HEK293 (cell line): ENCODE measurements at regions not wholly inside any gene's neighbourhood (a gene's known extent, or its start where the extent isn't known, plus 50 kb on each side); places are given as distances from the start of the nearest gene placed in this dataset.

Experiments
- CTCF ChIA-PET: fragments of 350-600 bp; formaldehyde crosslinking; extraction: SDS; loops from one replicate; lab custom pipeline; 2021; ENCODE audit warnings: antibody characterized with exemption; lab: Yijun Ruan, JAX
- POLR2A ChIA-PET: fragments of 300-600 bp; formaldehyde crosslinking; extraction: SDS; loops from one replicate; lab custom pipeline; 2020; ENCODE audit warnings: antibody characterized with exemption, inconsistent platforms; lab: Yijun Ruan, JAX
- H3K27ac ChIP-seq: fragments of 200-500 bp; sonication (Bioruptor generic); 2 replicates; pipeline ENCODE4 v1.5.1; 2014; ENCODE audit warnings: low read depth, low read length, control low read depth, inconsistent platforms; ENCODE audit errors: extremely low read depth
- H3K36me3 ChIP-seq, 2 experiments: fragments of 200-500 bp in 1 of 2; sonication (Bioruptor generic) in 1 of 2; 1 replicate in 1 of 2; 2 replicates in 1 of 2; pipeline ENCODE4 v1.5.1; 2014 to 2017; ENCODE audit warnings: inconsistent platforms in 2 of 2, low read length in 2 of 2; ENCODE audit not compliant: control insufficient read depth in 2 of 2, insufficient read depth in 1 of 2
- H3K4me1 ChIP-seq: fragments of 200-500 bp; sonication (Bioruptor generic); 2 replicates; pipeline ENCODE4 v1.5.1; 2014; ENCODE audit warnings: mild to moderate bottlenecking, low read length, inconsistent platforms; ENCODE audit not compliant: control insufficient read depth, insufficient read depth
- H3K4me3 ChIP-seq: 2 replicates; pipeline ENCODE4 v1.5.1; 2011; ENCODE audit warnings: low read depth, mild to moderate bottlenecking, control low read depth, low read length, moderate library complexity
- H3K9me3 ChIP-seq: fragments of 200-500 bp; sonication (Bioruptor generic); 2 replicates; pipeline ENCODE4 v1.5.1; 2014; ENCODE audit warnings: low read depth, low read length, inconsistent platforms; ENCODE audit not compliant: control insufficient read depth, insufficient read depth
- GLIS1 ChIP-seq: fragments of 450-650 bp; formaldehyde crosslinking; IDR thresholded peaks from 2 replicates; pipeline ENCODE4 v1.5.1; 2016; ENCODE audit warnings: missing biosample characterization, missing genetic modification characterization
- GLIS2 ChIP-seq: fragments of 450-650 bp; formaldehyde crosslinking; IDR thresholded peaks from 2 replicates; pipeline ENCODE4 v1.5.1; 2016; ENCODE audit warnings: missing biosample characterization, missing genetic modification characterization
- HOXD13 ChIP-seq: sonication (generic); formaldehyde crosslinking; IDR thresholded peaks from 2 replicates; pipeline ENCODE4 v1.8.0; 2022; ENCODE audit warnings: missing genetic modification reagents, borderline replicate concordance
- KLF16 ChIP-seq: fragments of 450-650 bp; formaldehyde crosslinking; IDR thresholded peaks from 2 replicates; pipeline ENCODE4 v1.5.1; 2017; ENCODE audit warnings: missing biosample characterization, missing genetic modification characterization
- KLF7 ChIP-seq: fragments of 450-650 bp; formaldehyde crosslinking; IDR thresholded peaks from 2 replicates; pipeline ENCODE4 v1.5.1; 2016; ENCODE audit warnings: missing biosample characterization, missing genetic modification characterization, borderline replicate concordance
- OSR2 ChIP-seq: fragments of 450-650 bp; formaldehyde crosslinking; IDR thresholded peaks from 2 replicates; pipeline ENCODE4 v1.5.1; 2016; ENCODE audit warnings: missing biosample characterization, missing genetic modification characterization
- SALL2 ChIP-seq: fragments of 450-650 bp; formaldehyde crosslinking; IDR thresholded peaks from 2 replicates; pipeline ENCODE4 v1.5.0; 2017; ENCODE audit warnings: missing biosample characterization, mild to moderate bottlenecking, missing genetic modification characterization, borderline replicate concordance
- SCRT1 ChIP-seq: fragments of 450-650 bp; formaldehyde crosslinking; IDR thresholded peaks from 2 replicates; pipeline ENCODE4 v1.5.1; 2016; ENCODE audit warnings: missing biosample characterization, missing genetic modification characterization, borderline replicate concordance
- SP7 ChIP-seq: fragments of 450-650 bp; formaldehyde crosslinking; IDR thresholded peaks from 2 replicates; pipeline ENCODE4 v1.5.1; 2016; ENCODE audit warnings: missing biosample characterization, missing genetic modification characterization
- ZBTB1 ChIP-seq: fragments of 450-650 bp; formaldehyde crosslinking; IDR thresholded peaks from 2 replicates; pipeline ENCODE4 v1.5.1; 2016; ENCODE audit warnings: missing biosample characterization, missing genetic modification characterization
- ZBTB20 ChIP-seq: fragments of 450-650 bp; formaldehyde crosslinking; IDR thresholded peaks from 2 replicates; pipeline ENCODE4 v1.5.1; 2016; ENCODE audit warnings: missing biosample characterization, missing genetic modification characterization
- ZNF121 ChIP-seq: fragments of 450-650 bp; formaldehyde crosslinking; IDR thresholded peaks from 2 replicates; pipeline ENCODE4 v1.5.1; 2016; ENCODE audit warnings: missing biosample characterization, missing genetic modification characterization
- ZNF174 ChIP-seq: fragments of 450-650 bp; formaldehyde crosslinking; IDR thresholded peaks from 2 replicates; pipeline ENCODE4 v1.5.0; 2017; ENCODE audit warnings: missing biosample characterization, mild to moderate bottlenecking, missing genetic modification characterization
- ZNF529 ChIP-seq: fragments of 450-650 bp; formaldehyde crosslinking; IDR thresholded peaks from 2 replicates; pipeline ENCODE4 v1.5.1; 2017; ENCODE audit warnings: missing genetic modification characterization, missing biosample characterization; ENCODE audit not compliant: insufficient replicate concordance
- ZNF549 ChIP-seq: fragments of 450-650 bp; IDR thresholded peaks from 2 replicates; pipeline ENCODE4 v1.5.1; 2018; ENCODE audit warnings: missing biosample characterization, missing genetic modification characterization, mild to moderate bottlenecking, inconsistent platforms, moderate library complexity
- ZNF585B ChIP-seq: fragments of 450-650 bp; formaldehyde crosslinking; IDR thresholded peaks from 2 replicates; pipeline ENCODE4 v1.5.1; 2016; ENCODE audit warnings: missing biosample characterization, missing genetic modification characterization
- ZNF623 ChIP-seq: fragments of 450-650 bp; formaldehyde crosslinking; IDR thresholded peaks from 2 replicates; pipeline ENCODE4 v1.5.1; 2016; ENCODE audit warnings: missing biosample characterization, missing genetic modification characterization
- TF ChIP-seq, protein P1 (sequence below): fragments of 450-650 bp; formaldehyde crosslinking; IDR thresholded peaks from 2 replicates; pipeline ENCODE4; 2016; ENCODE audit warnings: missing biosample characterization, missing genetic modification characterization
- TF ChIP-seq, protein P2 (sequence below): IDR thresholded peaks from 2 replicates; pipeline ENCODE4 v1.6.1; 2011; ENCODE audit warnings: mild to moderate bottlenecking, low read depth, low read length, borderline replicate concordance
- TF ChIP-seq, protein P3 (sequence below): fragments of 450-650 bp; formaldehyde crosslinking; IDR thresholded peaks from 2 replicates; pipeline ENCODE4 v1.5.1; 2016; ENCODE audit warnings: missing biosample characterization, missing genetic modification characterization, low read depth
- TF ChIP-seq, protein P4 (sequence below): fragments of 450-650 bp; formaldehyde crosslinking; IDR thresholded peaks from 2 replicates; pipeline ENCODE4 v1.5.1; 2016; ENCODE audit warnings: missing biosample characterization, missing genetic modification characterization

DNA sequence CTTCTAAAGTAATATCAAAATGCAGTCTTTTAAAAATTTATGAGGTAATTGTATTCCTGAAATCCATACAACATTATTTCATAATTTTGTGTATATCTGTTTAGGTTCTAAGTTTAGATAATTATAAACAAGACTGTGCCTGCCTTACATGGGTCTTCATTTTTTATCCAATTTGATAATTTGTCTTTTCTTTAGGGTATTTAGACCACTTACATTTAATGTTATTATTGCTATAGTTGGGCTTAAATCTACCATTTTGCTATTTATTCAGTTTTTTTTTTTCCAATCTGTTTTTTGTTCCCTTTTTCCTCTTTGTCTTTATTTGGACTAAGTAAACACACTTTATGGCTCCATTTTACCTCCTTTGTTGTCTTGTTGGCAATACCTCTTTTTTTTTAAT, 312.5 kb upstream of the MEX3C start:
- no peaks in the 10 kb centered on the region for H3K4me1 ChIP-seq
- POLR2A ChIA-PET: no interaction called here
- TF ChIP-seq ZNF549 (tag by site-specific recombination): no peak
- TF ChIP-seq ZBTB20 (tag by site-specific recombination): no peak
- TF ChIP-seq, all 188 proteins: peak for 0
- no peak overlapping the region for H3K27ac ChIP-seq
- H3K4me3 ChIP-seq: no peak overlapping the region
- H3K36me3 ChIP-seq: no peaks in the 10 kb centered on the region
- CTCF ChIA-PET: no interaction called here
- H3K9me3 ChIP-seq: no peaks in the 10 kb centered on the region

DNA sequence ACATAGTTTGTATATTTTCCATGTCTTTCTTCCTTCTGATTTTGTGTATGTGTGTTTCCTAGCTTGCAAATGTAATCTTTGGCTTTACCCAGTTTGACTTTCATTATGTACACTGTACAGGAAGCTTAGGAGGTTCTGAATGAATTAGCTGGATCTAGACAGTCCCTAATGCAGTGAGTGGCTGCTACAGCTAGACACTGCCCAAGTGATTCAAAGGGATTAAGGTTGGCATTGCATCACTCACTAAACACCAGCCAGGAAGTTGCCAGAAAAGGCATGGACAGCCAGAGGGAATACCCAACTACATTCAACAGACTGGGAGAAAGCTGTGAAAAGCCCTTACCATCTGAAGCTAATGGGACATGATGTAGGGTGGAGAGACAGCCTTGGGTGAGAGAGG, 316.0 kb upstream of the MEX3C start:
- TF ChIP-seq SP7 (tag by site-specific recombination) (no peak), KLF16 (tag by site-specific recombination) (no peak), SCRT1 (no peak), ZNF174 (tag by site-specific recombination) (no peak), SALL2 (tag by site-specific recombination) (no peak)
- TF ChIP-seq, all 188 proteins: peak for 0
- POLR2A ChIA-PET: no interaction called here
- no peaks in the 10 kb centered on the region for H3K9me3 ChIP-seq
- H3K4me1 ChIP-seq: no peaks in the 10 kb centered on the region
- CTCF ChIA-PET: interaction anchor here (1.6 kb wide), 1 partner anchor 236 kb away, joined by 6 read pairs; no protein-coding TSS in a partner anchor
- no peak overlapping the region for H3K27ac ChIP-seq
- no peaks in the 10 kb centered on the region for H3K36me3 ChIP-seq
- H3K4me3 ChIP-seq: no peak overlapping the region

DNA sequence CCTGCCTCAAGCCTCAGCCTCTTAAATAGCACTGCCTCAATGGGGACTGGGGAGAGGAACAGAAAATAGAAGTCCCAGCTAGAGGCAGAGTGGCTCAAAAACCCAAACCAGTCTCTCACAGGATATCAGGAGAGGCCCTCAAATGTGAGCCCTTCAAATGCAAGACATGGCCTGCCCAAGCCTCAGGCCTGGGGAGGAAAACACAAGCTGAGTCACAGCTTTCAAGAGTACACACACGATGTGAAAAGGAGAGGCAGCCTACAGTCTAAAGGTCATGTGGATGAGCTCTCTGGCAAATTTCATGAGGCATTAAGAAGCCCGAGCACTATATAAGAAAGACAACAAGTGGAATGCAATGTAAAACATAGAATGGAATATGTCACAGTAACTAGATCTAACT, 316.6 kb upstream of the MEX3C start:
- Histone ChIP-seq H3K36me3 (no peaks in the 10 kb centered on the region), H3K4me3 (no peak overlapping the region), H3K4me1 (no peaks in the 10 kb centered on the region), H3K27ac (no peak overlapping the region), H3K9me3 (no peaks in the 10 kb centered on the region)
- POLR2A ChIA-PET: no interaction called here
- CTCF ChIA-PET: interaction anchor here (0.6 to 1.6 kb wide), 3 partner anchors 236 to 345 kb away, joined by 3 to 6 read pairs (median 4); no protein-coding TSS in a partner anchor
- TF ChIP-seq, protein P1, sequence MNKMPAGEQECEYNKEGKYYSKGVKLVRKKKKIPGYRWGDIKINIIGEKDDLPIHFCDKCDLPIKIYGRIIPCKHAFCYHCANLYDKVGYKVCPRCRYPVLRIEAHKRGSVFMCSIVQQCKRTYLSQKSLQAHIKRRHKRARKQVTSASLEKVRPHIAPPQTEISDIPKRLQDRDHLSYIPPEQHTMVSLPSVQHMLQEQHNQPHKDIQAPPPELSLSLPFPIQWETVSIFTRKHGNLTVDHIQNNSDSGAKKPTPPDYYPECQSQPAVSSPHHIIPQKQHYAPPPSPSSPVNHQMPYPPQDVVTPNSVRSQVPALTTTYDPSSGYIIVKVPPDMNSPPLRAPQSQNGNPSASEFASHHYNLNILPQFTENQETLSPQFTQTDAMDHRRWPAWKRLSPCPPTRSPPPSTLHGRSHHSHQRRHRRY (tag by site-specific recombination): no peak
- no peak for TF ChIP-seq HOXD13 (CRISPR knock-in tag)
- TF ChIP-seq GLIS2 (tag by site-specific recombination): no peak
- TF ChIP-seq, protein P2, sequence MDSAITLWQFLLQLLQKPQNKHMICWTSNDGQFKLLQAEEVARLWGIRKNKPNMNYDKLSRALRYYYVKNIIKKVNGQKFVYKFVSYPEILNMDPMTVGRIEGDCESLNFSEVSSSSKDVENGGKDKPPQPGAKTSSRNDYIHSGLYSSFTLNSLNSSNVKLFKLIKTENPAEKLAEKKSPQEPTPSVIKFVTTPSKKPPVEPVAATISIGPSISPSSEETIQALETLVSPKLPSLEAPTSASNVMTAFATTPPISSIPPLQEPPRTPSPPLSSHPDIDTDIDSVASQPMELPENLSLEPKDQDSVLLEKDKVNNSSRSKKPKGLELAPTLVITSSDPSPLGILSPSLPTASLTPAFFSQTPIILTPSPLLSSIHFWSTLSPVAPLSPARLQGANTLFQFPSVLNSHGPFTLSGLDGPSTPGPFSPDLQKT: no peak
- no peak for TF ChIP-seq ZBTB20 (tag by site-specific recombination)
- TF ChIP-seq KLF7 (tag by site-specific recombination): no peak
- no peak for TF ChIP-seq ZNF529 (tag by site-specific recombination)
- TF ChIP-seq, protein P3, sequence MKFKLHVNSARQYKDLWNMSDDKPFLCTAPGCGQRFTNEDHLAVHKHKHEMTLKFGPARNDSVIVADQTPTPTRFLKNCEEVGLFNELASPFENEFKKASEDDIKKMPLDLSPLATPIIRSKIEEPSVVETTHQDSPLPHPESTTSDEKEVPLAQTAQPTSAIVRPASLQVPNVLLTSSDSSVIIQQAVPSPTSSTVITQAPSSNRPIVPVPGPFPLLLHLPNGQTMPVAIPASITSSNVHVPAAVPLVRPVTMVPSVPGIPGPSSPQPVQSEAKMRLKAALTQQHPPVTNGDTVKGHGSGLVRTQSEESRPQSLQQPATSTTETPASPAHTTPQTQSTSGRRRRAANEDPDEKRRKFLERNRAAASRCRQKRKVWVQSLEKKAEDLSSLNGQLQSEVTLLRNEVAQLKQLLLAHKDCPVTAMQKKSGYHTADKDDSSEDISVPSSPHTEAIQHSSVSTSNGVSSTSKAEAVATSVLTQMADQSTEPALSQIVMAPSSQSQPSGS (tag by site-specific recombination): no peak

DNA sequence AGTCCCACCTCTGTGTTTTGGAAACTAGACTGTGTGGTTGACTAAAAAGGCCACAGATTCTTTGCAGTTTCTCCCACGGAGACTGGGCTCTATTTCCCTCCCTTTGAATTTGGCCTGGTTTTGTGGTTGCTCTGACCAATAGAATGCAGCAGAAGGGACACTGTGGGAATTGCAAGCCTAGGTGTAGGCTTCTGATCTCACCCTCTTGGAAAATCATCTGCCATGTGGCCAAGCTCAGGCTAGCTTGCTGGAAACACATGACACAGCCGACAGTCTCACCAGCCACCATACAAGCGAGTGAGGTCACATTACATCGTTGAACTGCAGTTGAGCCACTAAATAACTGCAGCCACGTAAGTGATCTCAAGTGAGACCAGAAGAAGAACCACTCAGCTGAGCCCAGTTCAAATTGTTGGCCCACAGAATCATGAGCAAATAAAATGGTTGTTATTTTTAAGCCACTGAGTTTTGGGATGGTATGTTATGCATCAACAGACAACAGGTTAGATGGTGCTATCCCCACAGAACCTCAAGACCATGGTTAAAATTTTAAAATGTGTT, 319.1 kb upstream of the MEX3C start:
- CTCF ChIA-PET: no interaction called here
- TF ChIP-seq OSR2 (tag by site-specific recombination) (no peak), GLIS1 (tag by site-specific recombination) (no peak), ZBTB1 (tag by site-specific recombination) (no peak), ZNF585B (tag by site-specific recombination) (no peak), ZNF121 (tag by site-specific recombination) (no peak), ZNF623 (tag by site-specific recombination) (no peak)
- TF ChIP-seq, protein P4, sequence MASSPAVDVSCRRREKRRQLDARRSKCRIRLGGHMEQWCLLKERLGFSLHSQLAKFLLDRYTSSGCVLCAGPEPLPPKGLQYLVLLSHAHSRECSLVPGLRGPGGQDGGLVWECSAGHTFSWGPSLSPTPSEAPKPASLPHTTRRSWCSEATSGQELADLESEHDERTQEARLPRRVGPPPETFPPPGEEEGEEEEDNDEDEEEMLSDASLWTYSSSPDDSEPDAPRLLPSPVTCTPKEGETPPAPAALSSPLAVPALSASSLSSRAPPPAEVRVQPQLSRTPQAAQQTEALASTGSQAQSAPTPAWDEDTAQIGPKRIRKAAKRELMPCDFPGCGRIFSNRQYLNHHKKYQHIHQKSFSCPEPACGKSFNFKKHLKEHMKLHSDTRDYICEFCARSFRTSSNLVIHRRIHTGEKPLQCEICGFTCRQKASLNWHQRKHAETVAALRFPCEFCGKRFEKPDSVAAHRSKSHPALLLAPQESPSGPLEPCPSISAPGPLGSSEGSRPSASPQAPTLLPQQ (tag by site-specific recombination): no peak
- Histone ChIP-seq H3K36me3 (no peaks in the 10 kb centered on the region), H3K9me3 (no peaks in the 10 kb centered on the region), H3K4me1 (no peaks in the 10 kb centered on the region), H3K4me3 (no peak overlapping the region), H3K27ac (no peak overlapping the region)
- POLR2A ChIA-PET: no interaction called here
